ENCODE measurements at regions not wholly inside any gene's neighbourhood (a gene's known extent, or its start where the extent isn't known, plus 50 kb on each side); places are given as distances from the start of the nearest gene placed in this dataset.
"Not testable (repeated sequence)": the region's sequence is repeated elsewhere in the genome, so short reads cannot be mapped to it uniquely, and the experiment has no call there.

DNA sequence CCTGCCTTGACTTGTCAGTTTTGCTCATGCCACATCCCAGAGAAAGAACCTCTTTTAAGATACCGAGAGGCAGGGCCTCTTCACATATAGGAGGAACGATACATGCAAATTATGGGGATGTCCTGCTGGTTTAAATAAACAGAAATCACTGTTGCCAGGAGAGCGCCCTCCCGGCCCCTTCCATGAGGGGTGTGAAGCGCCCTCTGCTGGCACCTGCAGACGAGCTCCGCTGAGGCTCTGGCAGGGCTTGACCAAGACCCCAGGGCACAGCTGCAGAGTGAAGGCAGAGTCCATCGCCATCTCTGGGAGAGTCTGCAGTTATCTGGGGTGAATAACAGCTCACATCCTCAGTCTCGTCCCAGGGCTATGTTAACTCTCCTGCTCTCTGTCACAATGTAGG is 468.8 kb downstream of the RPIA start:
- not testable (repeated sequence) for DNase-seq

DNA sequence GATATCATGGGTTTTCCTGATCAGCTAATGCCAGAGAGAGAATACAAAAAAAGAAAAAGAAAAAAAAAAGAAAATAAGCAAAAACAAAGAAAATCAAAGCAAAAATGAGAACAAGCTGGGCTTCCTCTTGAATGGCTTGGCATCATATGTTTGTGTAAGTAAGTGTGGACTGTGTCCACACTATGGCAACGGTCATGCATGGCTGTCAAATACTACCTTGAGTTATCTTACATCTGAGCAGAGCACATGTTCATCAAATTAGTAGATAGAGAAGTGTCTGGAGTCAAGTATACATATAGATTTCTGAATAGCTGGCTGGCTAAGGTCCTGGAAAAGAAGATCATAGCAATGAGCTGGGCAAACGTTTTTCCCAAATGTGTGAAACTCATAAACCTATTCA is 470.2 kb downstream of the RPIA start:
- DNase-seq: not testable (repeated sequence)

DNA sequence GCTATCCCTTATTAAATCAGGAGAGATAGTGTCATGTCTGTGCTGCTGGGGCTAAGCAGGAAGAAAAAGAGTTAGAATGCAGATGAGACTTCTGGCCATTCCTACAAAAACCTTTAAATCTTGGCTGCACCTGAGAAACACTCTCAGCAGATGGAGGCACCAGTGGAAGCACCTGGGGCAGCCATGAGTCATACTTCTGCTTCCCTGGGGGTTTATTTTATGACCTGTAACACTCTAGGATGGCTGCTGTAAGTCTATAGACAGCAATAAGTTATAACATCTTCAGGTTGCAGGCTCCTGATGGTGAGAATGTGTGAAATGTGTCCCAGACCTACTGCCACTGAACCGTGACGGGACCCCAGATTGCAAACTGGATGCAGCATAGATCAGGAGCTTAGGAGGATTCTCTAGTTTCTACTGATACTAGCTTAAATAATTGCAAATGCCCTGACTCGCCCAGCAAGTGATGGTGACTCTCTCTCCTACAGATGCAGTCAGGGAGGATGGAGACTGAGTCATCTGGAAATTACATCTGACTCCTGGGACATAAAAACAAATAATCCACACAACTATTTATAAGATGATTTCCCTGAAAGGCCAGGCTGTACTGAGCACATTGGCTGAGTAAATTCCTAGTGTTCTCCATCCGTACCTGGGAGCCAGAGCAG is 479.2 kb downstream of the RPIA start:
- DNase-seq: not testable (repeated sequence)

DNA sequence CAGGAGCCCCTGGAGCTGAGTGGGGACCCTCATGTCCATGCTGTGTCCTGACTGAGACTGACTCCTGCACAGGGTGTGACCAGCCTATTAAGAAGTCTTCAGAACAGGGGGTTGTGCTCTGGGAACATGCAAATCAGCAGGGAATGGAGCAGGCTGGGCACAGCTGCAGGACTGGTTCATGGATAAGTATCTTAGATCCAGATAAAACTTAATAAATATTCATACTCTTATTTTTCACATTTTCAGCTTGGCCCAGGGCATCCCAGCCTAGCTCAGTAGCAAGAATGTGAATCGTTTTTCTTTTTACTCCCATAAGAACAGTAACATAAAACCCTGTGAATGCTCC is 479.7 kb downstream of the RPIA start:
- not testable (repeated sequence) for DNase-seq

DNA sequence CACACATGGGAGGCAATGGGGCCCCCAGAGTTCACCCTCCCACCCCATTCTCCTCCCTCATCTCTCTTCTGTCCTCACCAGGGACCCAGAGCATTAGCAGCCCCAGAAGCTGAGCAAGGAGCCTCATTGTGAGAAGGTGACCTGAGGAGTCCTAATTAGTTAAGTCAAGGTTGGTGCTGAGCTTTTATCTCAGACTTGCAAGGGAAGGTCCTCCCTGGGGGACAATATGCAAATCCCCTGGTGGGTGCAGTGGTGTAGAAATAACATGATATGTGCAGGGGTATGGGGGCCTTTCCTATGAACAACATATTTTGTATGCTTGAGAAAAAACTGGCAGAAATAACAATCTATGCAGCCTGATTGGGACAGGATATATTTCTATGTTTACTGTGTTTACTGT is 485.5 kb downstream of the RPIA start:
- not testable (repeated sequence) for DNase-seq

DNA sequence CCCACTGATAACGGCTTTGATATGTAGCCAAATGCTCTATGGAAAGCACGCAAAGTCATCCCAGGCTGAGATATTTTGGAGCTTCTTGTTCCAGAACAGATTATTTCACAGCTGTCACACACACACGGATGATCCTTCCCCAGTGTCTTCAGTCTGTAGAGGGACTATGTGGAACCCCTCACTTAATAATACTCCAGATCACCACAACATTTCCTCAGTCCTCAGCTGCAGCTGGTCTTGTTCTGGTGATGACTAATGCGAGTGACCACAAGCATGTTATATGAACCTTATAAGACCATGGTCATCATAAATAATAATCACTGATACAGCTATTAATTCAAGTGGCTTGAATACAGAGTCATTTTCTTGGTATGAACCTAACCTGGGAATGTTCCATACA is 490.7 kb downstream of the RPIA start:
- DNase-seq: not testable (repeated sequence)

DNA sequence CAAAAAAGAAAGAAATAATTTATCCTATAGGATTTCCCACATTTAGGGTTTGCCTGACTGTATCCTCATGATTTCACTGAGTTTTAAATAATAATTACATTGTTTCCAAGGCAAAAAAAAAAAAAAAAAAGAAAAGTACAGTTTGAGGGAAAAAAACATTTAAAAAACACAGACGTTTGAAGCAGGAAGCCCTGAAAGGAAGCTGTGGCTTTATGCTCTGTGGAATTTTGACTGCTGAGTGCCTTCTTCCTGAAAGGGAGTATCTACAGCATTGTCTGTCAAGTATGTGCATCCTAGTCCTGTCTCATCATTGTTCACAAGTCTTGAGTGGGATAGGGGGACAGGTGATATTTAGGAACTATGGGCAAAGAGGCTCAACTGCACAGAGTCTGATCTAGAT is 493.3 kb downstream of the RPIA start:
- DNase-seq: not testable (repeated sequence)

DNA sequence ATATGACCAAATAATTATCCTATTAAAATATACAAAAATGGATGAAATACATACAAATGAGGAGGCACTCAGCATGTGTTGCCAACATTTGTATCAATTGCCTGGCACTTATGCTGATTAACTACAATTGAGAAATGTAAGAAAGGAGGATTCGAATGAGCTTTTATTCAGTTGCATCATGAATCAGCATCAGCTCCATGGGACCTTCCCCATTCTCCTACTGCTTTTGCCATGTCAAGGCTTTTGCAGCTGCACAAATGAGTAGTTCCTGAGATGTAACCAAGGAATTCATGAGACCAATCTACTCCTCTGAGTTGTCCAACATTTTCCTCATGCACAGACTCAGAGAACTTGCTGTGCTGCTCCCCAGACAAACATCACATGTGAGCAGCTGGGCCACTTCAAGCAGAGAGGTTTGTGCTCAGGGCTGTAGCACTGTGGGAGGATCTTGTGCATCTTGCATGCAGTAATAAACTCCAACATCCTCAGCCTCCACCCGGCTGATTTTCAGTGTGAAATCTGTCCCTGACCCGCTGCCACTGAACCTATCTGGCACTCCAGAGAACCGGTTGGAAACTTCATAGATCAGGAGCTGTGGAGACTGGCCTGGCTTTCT is 504.3 kb downstream of the RPIA start:
- not testable (repeated sequence) for DNase-seq

DNA sequence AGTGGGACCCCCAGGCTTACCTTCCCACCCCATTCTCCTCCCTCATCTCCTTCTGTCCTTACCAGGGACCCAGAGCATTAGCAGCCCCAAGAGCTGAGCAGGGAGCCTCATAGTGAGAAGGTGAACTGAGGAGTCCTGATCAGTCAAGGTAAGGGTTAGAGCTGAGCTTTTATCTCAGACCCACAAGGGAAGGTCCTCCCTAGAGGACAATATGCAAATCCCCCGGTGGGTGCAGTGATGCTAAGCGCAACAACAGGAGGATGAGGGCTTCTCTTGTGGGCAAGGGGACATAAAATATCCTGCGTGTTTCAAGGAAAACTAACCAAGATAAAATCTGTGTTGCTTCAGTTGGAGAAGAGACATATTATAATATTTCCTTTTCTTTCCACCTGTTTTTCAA is 505.2 kb downstream of the RPIA start:
- not testable (repeated sequence) for DNase-seq

DNA sequence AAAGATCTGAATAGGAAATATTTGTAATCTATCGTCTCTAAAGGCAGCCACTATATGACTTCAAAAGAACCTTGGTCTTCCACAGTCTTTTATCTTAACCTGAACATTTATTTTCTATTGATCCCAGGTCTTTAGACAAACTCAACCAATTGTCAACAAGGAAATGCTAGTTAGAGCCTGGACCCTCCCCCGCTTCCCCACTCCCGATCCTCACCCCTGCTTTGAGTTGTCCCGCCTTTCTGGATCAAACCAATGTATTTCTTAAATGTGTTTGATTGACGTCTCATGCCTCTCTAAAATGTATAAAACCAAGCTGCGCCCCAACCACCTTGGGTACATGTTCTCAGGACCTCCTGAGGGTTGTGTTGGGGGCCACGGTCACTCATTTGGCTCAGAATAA is 506.6 kb downstream of the RPIA start:
- not testable (repeated sequence) for DNase-seq

DNA sequence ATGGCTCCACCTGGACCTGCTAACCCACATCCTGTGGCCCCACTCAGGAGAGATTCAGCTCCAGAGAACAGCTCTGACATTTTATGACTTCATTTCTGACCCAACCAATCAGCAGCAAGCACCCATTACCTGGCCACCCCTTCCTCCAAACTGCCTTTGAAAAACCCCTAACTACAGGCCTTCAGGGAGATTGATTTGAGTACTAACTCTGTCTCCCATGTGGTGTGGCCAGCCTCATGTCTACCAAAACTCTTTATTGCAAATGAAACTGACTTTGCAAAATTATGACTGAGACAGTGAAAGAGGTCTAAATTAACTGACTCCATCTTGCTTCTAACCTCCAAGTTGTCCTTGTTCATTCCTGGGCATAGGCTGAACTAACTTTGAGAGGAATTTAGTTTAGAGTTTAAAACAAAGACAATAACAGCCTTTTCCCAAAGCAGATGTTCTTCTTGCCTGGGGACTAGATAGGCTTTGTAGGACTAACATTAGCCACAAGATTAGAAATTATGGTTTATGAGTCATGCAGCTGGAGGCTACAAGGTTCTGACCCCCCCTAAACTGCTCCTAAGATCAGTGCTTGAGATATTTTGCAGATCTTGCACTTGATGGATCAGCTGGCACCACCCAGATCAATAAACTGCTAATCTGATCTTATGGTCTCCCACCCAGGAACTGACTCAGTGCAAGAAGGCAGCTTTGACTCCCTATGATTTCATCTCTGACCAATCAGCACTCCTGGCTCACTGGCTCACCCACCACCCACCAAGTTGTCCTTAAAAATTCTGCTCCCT is 508.2 kb downstream of the RPIA start:
- not testable (repeated sequence) for DNase-seq

DNA sequence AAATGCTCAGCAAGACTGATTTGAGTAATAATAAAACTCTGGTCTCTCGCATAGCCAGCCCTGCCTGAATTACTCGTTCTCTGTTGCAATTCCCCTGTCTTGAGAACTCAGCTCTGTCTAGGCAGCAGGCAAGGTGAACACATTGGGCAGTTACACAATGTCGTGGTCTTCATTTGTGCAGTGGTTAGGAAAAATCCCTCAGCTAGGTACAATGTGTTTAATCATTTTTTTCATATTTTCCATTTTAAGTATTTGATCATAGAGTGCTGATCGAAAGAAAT is 508.7 kb downstream of the RPIA start:
- not testable (repeated sequence) for DNase-seq

DNA sequence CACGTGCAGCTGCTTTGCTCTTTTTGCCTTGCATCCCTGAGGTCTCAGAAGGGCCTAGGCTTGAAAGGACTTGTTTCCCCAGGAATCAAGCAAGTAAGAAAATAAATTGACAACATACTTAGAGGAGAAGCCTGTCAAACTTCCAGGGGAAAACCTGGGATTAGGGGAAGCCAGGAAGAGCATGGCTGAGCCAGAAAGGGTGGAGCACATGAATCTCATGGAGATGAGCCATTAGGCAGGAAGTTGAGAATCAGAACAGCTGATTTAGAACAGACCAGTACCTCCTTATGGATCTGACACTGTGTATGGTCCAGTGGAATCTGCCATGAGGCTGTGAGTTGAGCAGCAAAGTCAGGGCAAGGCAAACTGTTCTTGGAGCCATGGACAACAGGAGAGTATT is 511.0 kb downstream of the RPIA start:
- not testable (repeated sequence) for DNase-seq

DNA sequence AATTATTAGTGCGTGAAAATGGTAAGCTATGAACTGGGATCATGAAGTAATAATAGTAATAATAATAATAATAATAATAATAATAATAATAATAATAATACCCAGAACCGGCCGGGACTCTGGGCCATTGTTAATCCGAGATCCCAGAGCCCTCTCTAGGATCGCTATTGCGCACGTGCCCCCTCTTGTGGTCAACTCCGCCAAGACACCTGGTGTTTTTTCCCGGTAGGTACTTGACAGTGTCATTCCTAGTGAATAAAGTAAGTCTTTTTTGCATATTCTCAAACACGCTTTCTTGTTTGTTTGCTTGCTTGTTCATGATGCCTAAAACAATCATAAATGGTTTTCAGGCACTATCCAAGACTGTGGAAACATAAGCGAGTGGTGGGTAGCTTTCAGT is 513.7 kb downstream of the RPIA start:
- peak; percentile 25 for DNase-seq

DNA sequence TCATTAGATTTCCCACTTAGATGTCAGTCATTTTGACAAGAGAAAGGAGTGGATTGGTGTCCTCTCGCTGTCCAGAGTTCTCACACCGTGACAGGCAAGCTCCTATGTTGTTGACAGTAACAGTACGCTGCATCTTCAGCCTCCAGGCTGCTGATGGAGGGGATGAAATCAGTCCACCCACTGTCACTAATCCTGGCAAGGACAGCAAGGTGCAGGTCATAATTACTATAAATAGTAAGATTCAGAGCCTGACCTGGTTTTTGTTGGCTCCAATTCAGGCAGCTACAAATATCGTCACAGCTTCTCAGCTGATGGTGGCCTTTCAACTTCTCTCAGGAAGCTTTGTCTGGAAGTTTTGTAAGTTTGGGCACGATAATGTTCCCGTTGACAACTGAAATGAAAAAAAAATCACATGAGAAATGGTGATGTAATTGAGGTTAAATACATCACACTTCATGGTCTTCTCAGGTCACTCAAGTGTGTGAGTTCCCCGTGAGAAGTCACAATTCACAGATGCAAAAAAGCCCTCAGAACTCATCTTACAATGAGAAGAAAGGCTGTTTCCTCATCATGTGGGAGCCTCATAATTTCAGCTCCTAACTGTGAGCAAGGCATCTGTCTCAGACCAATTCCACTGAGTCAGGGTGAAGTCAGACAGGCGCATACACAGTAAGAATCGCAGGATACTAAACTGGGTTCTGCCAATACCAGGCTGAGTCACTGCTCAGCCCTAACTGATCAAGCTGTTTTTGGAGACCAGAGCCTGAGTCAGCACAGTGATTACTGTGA is 516.9 kb downstream of the RPIA start:
- not testable (repeated sequence) for DNase-seq

DNA sequence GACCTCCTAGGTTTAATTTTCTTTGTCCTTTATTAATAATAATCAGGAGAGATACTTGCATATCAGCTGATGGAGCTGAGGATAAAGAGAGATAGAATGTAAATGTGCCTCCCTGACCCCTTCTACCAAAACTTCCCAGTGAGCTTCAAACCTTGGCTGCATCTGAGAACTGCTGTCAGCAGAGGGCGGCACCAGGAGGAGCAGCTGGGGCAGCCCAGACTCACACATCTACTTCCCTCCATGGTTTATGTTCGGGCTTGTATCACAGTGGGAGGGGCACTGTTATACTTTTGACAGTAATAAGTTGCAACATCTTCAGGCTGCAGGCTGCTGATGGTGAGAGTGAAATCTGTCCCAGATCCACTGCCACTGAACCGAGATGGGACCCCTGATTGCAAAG is 521.7 kb downstream of the RPIA start:
- DNase-seq: peak; percentile 3

DNA sequence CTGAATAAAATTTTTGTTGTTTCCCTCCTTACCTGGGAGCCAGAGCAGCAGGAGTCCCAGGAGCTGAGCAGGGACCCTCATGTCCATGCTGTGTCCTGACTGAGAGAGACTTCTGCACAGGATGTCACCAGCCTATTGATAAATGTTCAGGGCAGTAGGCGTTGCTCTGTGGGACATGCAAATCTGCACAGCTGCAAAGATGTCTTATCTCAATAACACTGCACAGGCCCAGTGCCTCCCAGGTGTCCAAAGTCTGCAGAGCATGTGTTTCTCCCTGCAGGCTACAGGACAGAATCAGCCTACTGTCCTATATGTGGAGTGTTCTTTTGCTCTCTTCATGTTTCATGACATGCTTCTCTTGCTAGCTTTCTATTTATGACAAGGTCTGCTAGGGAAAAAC is 522.3 kb downstream of the RPIA start:
- not testable (repeated sequence) for DNase-seq

DNA sequence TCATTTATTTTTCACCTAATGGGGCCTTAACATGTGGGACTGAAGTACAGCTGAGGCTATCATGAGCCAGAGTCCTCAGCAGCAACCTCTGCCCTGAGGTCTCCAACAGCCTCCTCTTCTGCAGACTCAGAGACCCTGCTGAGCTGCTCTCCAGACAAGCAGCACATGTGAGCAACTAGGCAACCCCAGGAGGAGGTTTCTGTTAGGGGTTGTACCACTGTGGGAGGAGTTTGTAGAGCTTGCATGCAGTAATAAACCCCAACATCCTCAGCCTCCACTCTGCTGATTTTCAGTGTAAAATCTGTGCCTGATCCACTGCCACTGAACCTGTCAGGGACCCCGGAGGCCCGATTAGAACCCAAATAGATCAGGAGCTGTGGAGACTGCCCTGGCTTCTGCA is 530.0 kb downstream of the RPIA start:
- not testable (repeated sequence) for DNase-seq

DNA sequence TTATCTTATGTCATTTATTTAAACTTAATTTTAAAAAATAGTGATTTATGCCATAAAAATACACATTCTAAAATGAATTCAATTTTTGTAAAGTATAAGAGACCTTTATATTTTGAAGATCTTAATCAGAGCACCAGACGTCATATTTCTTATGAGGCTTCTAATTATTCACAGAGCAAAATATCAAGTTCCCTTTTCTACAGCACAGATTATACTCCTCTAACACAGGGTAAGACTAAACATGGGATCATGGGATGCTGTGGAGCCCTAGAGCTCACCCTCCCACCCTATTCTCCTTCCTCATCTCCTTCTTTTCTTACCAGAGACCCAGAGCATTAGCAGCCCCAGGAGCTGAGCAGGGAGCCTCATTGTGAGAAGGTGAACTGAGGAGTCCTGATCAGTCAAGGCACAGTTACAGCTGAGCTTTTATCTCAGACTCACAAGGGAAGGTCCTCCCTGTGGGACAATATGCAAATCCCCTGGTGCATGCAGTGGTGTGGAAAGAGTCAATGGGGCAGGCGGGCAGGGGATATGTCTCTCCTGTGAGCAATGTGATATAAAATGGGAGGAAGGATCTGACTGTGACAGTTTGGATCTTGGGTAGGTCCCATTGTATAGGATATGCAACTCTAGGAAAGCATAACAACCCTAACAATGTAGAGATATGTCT is 530.7 kb downstream of the RPIA start:
- not testable (repeated sequence) for DNase-seq

DNA sequence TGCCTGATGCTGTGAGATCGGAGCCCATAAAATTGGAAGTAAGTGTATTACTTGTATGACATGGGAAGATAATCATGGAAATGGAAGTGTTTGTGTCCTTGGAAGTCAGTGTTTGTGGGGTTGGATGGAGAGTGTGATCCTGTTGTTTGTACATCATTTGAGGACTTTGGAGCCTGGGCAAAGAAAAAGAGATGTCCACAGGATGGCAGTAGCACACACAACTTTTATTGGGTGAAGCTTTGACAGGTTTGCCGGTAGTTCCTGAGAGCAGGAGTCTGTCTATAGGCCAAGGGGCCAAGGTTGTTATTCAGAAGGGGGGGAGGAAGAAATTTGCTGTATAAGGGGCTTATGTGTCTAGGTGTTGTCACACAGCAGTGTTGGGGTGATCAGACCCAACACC is 533.3 kb downstream of the RPIA start:
- DNase-seq: not testable (repeated sequence)

DNA sequence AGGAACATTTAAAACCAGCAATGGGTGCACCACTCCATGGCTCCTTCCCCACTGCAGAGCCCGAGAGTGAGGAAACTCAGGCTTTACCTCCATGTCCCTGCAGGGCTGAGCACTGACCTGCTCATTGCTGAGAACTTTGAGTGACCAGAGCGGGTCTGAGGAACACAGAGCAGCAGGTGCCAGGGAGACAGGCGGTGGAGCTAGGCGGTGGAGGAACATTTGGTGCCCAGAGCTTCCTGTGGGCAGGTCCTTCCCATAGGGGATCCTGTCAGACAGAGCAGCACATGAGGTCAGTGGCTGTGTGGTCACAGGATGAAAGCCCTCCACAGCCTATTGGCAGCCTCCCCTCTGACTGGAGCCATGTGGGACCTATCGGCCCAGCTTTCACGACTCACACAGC is 538.5 kb downstream of the RPIA start:
- not testable (repeated sequence) for DNase-seq

DNA sequence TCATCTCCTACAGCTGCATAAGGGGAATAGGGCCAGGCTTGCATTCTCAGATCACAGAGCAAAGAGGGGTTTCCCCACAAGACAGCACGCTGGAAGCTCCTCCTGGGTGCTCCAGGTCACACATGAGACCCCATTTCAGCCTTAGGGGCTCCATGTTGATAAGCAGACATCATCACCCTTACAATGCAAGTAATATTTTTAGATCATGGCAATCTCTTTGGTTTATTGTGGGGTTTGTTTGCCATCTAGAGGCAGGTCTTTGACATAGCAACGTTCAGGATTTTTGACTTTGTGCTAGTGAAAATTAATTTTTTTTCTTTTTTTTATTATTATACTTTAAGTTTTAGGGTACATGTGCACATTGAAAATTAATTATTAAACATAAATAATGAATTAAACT is 539.8 kb downstream of the RPIA start:
- not testable (repeated sequence) for DNase-seq

DNA sequence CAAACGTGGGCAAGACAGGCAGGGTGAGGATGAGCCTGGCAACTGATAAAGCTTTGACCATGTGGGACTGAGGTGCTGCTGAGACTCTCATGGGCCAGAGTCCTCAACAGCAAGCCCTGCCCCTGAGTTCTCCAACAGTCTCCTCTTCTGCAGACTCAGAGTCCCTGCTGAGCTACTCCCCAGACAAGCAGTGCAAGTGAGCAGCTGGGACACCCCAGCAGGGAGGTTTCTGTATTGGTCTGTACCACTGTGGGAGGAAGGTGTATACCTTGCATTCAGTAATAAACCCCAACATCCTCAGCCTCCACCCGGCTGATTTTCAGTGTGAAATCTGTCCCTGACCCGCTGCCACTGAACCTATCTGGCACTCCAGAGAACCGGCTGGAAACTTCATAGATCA is 542.5 kb downstream of the RPIA start:
- not testable (repeated sequence) for DNase-seq
